HG03139 (cell line): ENCODE measurements at regions not wholly inside any gene's neighbourhood (a gene's known extent, or its start where the extent isn't known, plus 50 kb on each side); places are given as distances from the start of the nearest gene placed in this dataset.

Experiments
- ATAC-seq: cut with Tn5 transposase; IDR thresholded peaks from one replicate; pipeline ENCODE4 v1.9.1; 2021; ENCODE audit not compliant: unreplicated experiment

DNA sequence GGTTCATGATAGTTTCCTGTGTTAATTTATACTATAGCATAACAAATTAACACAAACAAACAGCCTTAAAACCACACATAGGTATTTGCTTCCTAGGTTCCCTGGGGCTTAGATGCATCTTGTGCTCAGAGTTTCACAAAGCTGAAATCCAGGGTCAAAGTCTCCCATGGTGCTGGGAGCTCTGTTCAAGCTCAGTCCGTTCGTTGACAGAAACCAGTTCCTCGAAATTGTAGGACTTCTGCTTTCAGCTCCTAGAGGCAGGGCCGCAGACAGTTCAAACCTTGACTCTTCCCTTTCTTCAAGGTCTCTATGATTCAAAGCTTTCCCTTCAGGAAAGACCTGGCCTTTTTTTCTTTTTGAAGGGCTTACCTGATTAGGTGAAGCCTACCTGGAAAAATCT lies 90.5 kb downstream of the VSTM2A start:
- ATAC-seq = no peak

DNA sequence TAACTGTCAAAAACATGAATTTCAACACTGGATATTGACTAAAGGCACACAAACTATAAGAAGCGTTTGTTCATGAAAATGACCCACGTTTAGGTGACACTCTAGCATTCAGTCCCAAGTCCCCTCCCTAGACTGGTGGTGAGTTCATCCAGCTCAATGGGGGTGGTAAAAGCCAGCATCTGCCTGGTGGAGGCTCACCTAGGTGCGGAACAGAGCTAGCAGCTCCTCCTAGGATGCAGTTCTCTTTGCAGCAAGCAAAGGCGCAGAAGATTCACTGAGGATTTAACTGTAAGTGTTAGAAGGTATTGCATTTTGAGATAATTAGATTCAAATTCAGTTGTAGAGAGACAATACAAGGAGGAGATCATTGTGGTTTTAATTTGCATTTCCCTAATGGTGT lies 87.6 kb downstream of the VSTM2A start:
- no peak for ATAC-seq

DNA sequence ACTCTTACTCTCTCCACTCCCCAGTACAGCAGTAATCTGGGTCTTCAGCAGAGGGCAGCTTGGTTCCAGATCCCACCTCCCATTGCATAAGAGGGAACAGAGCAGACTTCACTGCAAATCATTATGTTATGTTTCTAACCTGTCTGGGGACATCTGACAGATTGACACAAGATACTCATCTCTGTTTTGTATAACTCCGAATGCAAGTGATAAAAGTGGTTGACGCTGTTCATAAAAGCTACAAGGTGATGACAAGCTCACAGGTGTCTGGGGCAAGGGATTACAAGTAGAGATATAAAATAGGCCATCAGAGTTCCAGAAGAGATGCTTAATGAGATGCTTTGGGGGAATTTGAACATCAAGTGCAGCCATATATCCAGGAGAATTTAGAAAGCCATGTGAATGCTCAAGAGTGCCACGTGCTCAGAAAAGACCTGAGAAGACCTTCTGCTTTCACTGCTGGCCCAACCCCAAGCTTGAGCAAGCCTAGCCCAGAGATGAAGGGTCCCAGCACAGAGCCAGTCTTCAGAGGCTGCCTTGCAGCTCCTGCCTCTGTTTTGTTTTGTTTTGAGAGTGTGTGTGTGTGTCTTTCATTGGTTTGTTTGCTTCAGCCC lies 80.6 kb downstream of the VSTM2A start:
- ATAC-seq = no peak
